MM.1S (cell line): ENCODE measurements at regions not wholly inside any gene's neighbourhood (a gene's known extent, or its start where the extent isn't known, plus 50 kb on each side); places are given as distances from the start of the nearest gene placed in this dataset.

ENCODE experiments used
- CTCF ChIP-seq: fragments of 300-600 bp; sonication (generic); IDR thresholded peaks from 2 replicates; pipeline ENCODE4 v1.5.1; 2016; ENCODE audit warnings: antibody characterized with exemption, low read length, mixed read lengths
- EZH2 ChIP-seq: fragments of 300-600 bp; sonication (generic); optimal IDR thresholded peaks from 2 replicates; pipeline ENCODE3; 2017; ENCODE audit warnings: low read depth, mild to moderate bottlenecking, antibody characterized with exemption, low read length, mixed read lengths

- no peak for TF ChIP-seq EZH2
- TF ChIP-seq CTCF: no peak
Measured at GRCh38 chr4:18513861-18514260, 492.3 kb upstream of the LCORL start.
